Vagina (tissue), 2 donors: ENCODE measurements at regions not wholly inside any gene's neighbourhood (a gene's known extent, or its start where the extent isn't known, plus 50 kb on each side); places are given as distances from the start of the nearest gene placed in this dataset.

Experiments used
- DNase-seq, 2 donors: peaks; one replicate each; pipeline ENCODE4 v3.0.0-alpha.2; 2017; ENCODE audit errors: extremely low spot score in 2 of 2
- H3K27ac ChIP-seq: fragments of 200-600 bp; sonication (generic); one replicate; pipeline ENCODE4 v1.5.1; 2019
- H3K27me3 ChIP-seq: fragments of 200-600 bp; sonication (generic); one replicate; pipeline ENCODE4 v1.5.1; 2019
- H3K36me3 ChIP-seq, 2 donors: fragments of 200-600 bp; sonication (generic); one replicate each; pipeline ENCODE4 v1.5.1; 2017 to 2019
- H3K4me1 ChIP-seq: fragments of 200-600 bp; sonication (generic); one replicate; pipeline ENCODE4 v1.5.1; 2019
- H3K4me3 ChIP-seq, 2 donors: fragments of 200-600 bp; sonication (generic); 1 replicate in 1 of 2; 2 replicates in 1 of 2; pipeline ENCODE4 v1.5.1; 2016 to 2019
- H3K9me3 ChIP-seq: fragments of 200-600 bp; sonication (generic); one replicate; pipeline ENCODE4 v1.5.1; 2019
- POLR2A ChIP-seq, 2 donors: fragments of 450-650 bp; IDR thresholded peaks; one replicate each; pipeline ENCODE4 v1.6.1; 2017; ENCODE audit warnings: antibody characterized with exemption in 2 of 2, mild to moderate bottlenecking in 2 of 2, moderate library complexity in 2 of 2
- POLR2AphosphoS5 ChIP-seq, 2 donors: sonication (generic); formaldehyde crosslinking; IDR thresholded peaks; one replicate each; pipeline ENCODE4 v1.9.0; 2017; ENCODE audit warnings: antibody characterized with exemption in 2 of 2, mild to moderate bottlenecking in 2 of 2, low read depth in 1 of 2; ENCODE audit not compliant: insufficient read depth in 1 of 2
- intact Hi-C: fragments of 100-400 bp; cut with DNase I; formaldehyde crosslinking; loops from one replicate; pipeline ENCODE4 v1.15.1; 2023
- TF ChIP-seq, protein P1 (sequence below), 3 experiments: fragments of 450-650 bp in 2 of 3; fragments of 200-600 bp in 1 of 3; sonication (generic) in 1 of 3; IDR thresholded peaks; one replicate each; pipeline ENCODE4 v1.5.1; 2017 to 2019; ENCODE audit warnings: antibody characterized with exemption in 3 of 3, mild to moderate bottlenecking in 2 of 3, moderate library complexity in 2 of 3

DNA sequence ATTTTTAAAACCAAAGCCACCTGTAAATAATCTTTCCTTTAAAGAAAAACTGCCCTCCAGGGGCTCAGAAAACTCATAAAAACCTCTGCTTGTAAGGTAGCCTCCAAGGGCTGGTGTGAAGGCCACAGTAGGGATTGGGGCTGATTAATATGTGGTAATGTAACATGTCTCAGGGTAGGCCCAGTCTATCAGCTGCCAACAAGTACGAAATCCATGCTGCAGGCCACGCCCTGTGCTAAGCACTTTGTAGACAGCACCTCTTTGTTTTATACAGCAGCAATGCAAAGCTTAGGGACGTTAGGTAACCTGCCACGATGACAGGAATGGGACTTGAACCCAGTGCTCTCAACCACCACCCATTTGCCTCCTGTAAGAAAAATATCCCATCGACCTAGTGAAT lies 65.6 kb upstream of the PRICKLE2 start:
- no peak for DNase-seq
- H3K36me3 ChIP-seq = no peaks in the 10 kb centered on the region
- intact Hi-C loops = no loop called here
- peaks cover 31% of the 10 kb centered on the region for H3K4me1 ChIP-seq
- H3K27ac ChIP-seq = peak overlapping the region; percentile 70
- H3K27me3 ChIP-seq = no peaks in the 10 kb centered on the region
- no peak overlapping the region for H3K4me3 ChIP-seq
- no peaks in the 10 kb centered on the region for H3K9me3 ChIP-seq
- TF ChIP-seq POLR2AphosphoS5 (IDR thresholded peaks at IDR 0.05; ENCODE audit: insufficient read depth in 1 of 2, low read depth in 1 of 2) (no peak), POLR2A (IDR thresholded peaks at IDR 0.05) (no peak)
- TF ChIP-seq, protein P1, sequence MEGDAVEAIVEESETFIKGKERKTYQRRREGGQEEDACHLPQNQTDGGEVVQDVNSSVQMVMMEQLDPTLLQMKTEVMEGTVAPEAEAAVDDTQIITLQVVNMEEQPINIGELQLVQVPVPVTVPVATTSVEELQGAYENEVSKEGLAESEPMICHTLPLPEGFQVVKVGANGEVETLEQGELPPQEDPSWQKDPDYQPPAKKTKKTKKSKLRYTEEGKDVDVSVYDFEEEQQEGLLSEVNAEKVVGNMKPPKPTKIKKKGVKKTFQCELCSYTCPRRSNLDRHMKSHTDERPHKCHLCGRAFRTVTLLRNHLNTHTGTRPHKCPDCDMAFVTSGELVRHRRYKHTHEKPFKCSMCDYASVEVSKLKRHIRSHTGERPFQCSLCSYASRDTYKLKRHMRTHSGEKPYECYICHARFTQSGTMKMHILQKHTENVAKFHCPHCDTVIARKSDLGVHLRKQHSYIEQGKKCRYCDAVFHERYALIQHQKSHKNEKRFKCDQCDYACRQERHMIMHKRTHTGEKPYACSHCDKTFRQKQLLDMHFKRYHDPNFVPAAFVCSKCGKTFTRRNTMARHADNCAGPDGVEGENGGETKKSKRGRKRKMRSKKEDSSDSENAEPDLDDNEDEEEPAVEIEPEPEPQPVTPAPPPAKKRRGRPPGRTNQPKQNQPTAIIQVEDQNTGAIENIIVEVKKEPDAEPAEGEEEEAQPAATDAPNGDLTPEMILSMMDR (IDR thresholded peaks at IDR 0.05) = no peak

DNA sequence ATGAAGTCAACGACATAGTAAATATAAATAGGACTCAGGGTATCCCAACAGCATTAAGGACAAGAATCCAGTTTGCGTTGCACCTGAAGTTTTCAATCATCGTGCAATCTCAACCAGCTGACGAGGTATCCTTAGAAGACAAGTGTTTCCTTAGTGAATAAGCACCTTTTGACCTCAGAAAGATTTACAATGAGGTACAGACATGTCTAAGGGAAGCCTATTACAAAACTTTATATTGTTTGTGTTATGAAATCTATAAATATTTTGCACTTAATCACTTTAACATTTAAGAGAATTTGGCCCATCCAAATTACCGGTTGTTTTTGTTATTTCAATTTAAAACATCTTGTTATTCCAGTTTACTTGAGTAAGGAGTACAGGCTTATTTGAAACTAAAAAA lies 64.9 kb upstream of the PRICKLE2 start:
- Histone ChIP-seq H3K27ac (no peak overlapping the region), H3K9me3 (no peaks in the 10 kb centered on the region), H3K36me3 (no peaks in the 10 kb centered on the region), H3K4me1 (peaks cover 24% of the 10 kb centered on the region), H3K4me3 (no peak overlapping the region), H3K27me3 (no peaks in the 10 kb centered on the region)
- TF ChIP-seq, protein P1 (IDR thresholded peaks at IDR 0.05) = no peak
- no peak for TF ChIP-seq POLR2A (IDR thresholded peaks at IDR 0.05)
- TF ChIP-seq POLR2AphosphoS5 (IDR thresholded peaks at IDR 0.05; ENCODE audit: insufficient read depth in 1 of 2, low read depth in 1 of 2) = no peak
- no peak for DNase-seq
- intact Hi-C loops = no loop called here

DNA sequence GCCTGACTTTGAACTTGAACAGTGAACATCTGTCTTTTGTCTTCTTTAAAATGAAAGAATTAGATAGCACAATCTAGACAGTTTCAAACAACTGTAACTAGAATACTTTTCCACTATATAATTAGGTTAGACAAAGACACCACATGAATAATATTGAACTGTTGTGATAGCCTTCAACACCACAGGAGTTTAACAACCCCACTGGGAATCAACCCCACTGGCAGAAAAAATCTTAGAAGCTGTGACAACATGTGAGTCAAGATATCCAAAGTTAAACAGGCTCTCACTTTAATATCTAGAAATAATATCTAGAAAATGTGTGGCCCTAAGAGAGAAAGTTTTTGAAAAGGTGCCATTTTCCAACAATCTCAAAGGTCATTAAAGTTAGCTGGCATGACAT lies 64.4 kb upstream of the PRICKLE2 start:
- Histone ChIP-seq H3K4me3 (no peak overlapping the region), H3K36me3 (no peaks in the 10 kb centered on the region), H3K27ac (no peak overlapping the region), H3K4me1 (peaks cover 22% of the 10 kb centered on the region), H3K9me3 (no peaks in the 10 kb centered on the region), H3K27me3 (no peaks in the 10 kb centered on the region)
- intact Hi-C loops = no loop called here
- no peak for DNase-seq
- TF ChIP-seq POLR2A (IDR thresholded peaks at IDR 0.05) (no peak), POLR2AphosphoS5 (IDR thresholded peaks at IDR 0.05; ENCODE audit: insufficient read depth in 1 of 2, low read depth in 1 of 2) (no peak)
- TF ChIP-seq, protein P1 (IDR thresholded peaks at IDR 0.05) = no peak

DNA sequence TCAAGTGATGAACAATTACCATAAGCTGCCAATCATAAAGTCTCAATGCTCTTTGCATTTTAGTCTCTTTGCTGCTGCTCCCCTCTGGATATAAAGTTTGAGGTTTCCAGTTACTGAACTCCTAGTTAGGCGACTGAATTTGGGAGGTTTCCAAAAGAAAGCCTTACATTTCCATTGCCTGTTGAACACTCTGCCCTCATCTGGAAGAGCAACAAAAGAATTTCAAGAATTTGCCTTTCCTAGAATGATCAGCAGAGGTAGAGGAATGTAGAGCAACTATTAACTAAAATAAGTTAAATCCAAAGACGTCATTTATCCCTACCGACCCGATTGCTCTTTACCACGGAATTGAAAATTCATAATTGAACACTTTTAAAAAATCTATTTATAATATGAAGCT lies 53.4 kb upstream of the PRICKLE2 start:
- Histone ChIP-seq H3K4me1 (no peaks in the 10 kb centered on the region), H3K27ac (no peak overlapping the region), H3K4me3 (no peak overlapping the region), H3K9me3 (no peaks in the 10 kb centered on the region), H3K27me3 (no peaks in the 10 kb centered on the region), H3K36me3 (no peaks in the 10 kb centered on the region)
- DNase-seq = no peak
- TF ChIP-seq, protein P1 (IDR thresholded peaks at IDR 0.05) = no peak
- no peak for TF ChIP-seq POLR2A (IDR thresholded peaks at IDR 0.05)
- intact Hi-C loops = no loop called here

DNA sequence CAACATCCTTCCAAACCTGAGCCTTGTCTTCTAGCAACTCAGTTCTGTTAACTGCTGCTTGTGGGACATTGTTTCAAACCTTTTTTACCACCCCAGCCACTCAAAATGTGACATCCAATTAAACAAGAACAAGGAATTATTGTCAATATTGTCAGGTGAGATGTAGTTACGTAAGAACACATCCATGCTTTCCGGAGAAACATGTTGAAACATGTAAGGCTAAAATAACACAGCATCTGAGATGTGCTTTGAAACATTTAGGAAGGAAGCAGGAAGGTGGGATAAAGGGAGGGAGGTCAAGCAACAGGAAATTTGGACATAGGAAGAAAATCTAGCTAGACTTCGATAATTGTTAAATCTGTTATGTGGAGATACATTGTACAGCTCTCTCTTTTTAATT lies 50.9 kb upstream of the PRICKLE2 start:
- no peaks in the 10 kb centered on the region for H3K36me3 ChIP-seq
- no peaks in the 10 kb centered on the region for H3K4me1 ChIP-seq
- no peak overlapping the region for H3K27ac ChIP-seq
- H3K27me3 ChIP-seq = no peaks in the 10 kb centered on the region
- no peak for DNase-seq
- no peak overlapping the region for H3K4me3 ChIP-seq
- no peaks in the 10 kb centered on the region for H3K9me3 ChIP-seq
- TF ChIP-seq, protein P1 (IDR thresholded peaks at IDR 0.05) = no peak
- TF ChIP-seq POLR2A (IDR thresholded peaks at IDR 0.05) (no peak), POLR2AphosphoS5 (IDR thresholded peaks at IDR 0.05; ENCODE audit: insufficient read depth in 1 of 2, low read depth in 1 of 2) (no peak)
- intact Hi-C loops = no loop called here
